Left ventricle myocardium superior (tissue), 1 donor: ENCODE measurements at regions not wholly inside any gene's neighbourhood (a gene's known extent, or its start where the extent isn't known, plus 50 kb on each side); places are given as distances from the start of the nearest gene placed in this dataset.
"Not testable (repeated sequence)": the region's sequence is repeated elsewhere in the genome, so short reads cannot be mapped to it uniquely, and the experiment has no call there.

Experiments used
- ATAC-seq: fragments of 200-7000 bp; cut with Tn5 transposase; one replicate; pipeline ENCODE4 v1.9.1; 2020; ENCODE audit warnings: mild to moderate bottlenecking, moderate library complexity
- DNase-seq: peaks from one replicate; pipeline ENCODE4 v3.0.0-alpha.2; 2020
- intact Hi-C: fragments of 100-400 bp; cut with micrococcal nuclease; formaldehyde crosslinking; loops from one replicate; pipeline ENCODE4 v1.11.0; 2022
- donor health status: DM: no; HTN: yes; CAD: no; lungs with severe emphysema.

DNA sequence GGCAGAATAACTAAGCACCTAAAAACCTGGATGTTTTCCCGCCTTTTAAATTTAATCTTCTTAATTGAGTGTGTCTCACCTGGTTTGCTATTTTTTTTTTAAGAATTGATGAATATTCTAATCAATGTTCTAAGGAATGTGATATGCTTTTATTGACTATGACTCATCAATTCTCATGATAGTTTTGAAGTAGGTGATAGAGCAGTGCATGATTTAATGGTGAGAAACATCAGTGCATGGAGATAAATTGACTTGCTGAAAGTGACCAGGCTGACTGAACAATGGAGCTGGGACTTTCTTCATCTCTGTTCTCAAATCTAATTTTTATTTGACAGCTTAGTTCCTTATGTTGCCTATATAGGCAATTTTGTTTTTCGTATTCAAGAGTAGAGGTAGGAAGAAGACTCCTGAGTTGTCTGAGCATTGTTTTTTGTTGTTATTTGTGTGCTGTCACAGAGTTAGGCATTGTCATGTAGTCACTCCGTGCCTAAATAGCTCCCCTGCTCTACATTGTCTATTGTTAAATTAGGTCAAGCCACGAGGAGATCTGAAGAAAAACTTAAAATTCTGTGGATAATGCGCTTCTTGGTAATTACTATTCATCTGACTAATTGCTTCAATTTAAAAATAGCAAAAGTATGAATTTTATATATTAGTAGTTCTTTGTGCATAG is 59.0 kb upstream of the NUTM2F start:
- intact Hi-C loops, DNase-seq, ATAC-seq: not testable (repeated sequence)

DNA sequence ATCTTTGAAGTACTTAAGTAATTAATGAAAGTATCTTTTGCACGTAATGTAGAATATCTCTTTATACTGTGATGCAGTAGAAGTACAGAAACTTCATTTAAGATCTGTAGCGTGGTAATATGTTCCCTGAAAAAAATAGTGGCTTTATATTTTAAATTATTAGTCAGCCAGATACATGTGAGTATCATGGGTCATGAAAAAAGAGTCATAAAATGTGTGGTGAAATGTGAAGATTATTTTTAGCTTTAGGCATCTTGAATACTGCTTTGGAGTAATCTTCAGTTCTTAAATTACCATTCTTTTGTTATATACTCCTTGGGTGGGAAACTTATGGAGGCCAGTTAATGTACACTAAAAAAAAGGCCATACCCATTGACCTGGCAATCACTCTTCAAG is 59.6 kb upstream of the NUTM2F start:
- DNase-seq, intact Hi-C loops, ATAC-seq: not testable (repeated sequence)

DNA sequence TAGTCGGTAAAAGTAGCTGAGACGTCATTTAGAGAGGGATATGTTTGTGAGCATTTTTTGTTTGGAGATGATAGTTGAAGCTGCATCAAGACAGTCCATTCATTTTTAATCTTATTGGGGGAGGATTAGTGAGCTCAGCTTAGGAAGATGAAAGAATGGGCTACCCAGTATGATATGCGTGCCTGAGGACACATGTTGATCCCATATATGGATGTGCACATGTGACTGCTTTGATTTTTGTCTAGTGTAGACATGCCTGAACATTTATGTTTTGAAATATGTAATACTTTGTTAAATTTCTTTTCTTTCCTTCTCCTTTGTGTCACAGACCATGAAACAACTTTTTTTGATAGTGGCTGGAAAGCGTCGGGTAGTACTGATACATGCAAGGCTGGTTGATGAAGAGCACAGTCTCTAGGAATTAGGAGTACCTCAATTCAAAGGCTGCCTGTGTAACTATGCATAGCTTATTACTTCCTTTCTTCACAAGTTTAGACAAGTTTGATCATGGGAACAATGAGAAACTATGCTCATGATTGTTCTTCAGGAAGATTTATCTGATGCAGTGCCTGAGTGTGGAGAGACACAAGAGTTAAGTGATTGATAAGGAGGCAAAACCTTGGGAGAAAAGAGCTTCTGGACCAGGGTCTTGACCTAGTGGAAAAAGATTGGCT is 62.1 kb upstream of the NUTM2F start:
- DNase-seq, intact Hi-C loops, ATAC-seq: not testable (repeated sequence)

DNA sequence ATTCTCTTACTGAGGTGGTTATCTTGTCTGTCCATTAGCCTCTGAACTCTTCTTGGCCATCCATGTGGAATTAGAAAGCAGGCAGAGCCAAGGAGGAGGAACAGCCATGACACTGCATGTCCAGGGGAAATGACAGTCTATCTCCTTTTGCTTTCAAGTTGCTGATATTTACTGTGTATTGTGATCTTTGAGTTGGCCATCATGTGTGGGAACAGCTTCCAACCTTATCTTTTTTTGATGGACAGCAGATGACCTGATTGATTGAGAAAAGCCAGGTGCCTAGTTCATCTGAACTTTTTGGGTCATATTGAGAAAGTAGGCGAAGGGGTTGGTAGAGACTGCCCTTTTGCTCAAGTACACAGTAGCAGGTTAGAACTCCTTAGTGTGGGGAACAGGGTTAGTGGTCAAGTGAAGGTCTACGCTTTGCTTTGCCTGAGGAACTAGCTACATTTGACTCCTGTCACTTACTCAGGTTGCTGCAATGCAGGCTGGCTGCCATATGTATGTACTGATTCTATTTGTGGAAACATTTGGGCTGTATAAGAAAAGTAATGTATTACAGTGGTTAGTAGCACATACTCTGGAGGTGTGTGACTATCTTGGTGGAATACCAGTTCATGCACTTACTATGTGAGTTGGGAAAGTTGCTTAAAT is 64.7 kb upstream of the NUTM2F start:
- DNase-seq, intact Hi-C loops: not testable (repeated sequence)
- ATAC-seq, result peak; percentile 57

DNA sequence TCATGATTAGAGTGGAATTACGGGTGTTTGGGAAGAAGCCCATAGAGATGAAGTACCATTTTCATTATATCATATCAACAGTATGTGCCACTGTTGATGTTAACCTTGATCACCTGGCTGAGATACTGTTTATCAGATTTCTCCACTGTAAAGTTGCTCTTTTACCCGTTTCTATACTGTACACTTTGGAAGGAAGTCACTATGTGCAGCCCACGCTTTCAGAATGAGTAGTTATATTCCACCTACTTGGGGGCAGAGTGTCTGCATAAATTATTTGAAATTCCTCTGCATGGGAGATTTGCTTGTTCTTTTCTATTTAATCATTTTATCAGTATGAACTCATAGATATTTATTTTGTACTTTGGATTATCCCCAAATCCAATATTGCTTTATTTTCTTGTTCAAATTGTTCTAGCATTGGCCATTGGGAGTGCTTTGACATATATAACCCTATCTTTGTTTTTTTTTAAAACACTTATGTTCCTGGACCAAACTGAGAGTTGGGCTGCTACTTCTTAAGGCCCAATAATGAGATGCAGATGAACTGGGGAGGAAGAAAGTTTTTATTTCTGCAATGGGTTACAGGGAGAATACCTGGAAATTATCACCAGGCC is 69.4 kb upstream of the NUTM2F start:
- intact Hi-C loops, ATAC-seq, DNase-seq: not testable (repeated sequence)

DNA sequence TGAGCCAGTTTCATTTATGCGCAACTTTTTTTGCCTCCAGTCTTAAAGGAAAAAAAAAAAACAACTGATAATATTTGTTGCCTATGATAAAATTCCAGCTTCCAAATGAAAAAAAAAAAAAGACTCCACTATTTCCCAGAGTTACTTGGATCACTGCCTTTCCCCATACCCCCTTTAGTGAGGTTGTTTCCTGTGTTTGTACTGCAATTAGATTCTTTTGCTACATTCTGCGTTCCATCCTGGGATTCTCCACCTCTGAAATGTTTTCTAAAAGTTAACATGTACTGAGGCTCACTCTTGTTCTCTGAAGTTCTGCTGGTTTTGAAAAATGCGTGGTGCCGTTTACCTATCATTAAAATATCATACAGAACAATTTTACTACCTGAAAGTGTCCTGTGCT is 72.0 kb upstream of the NUTM2F start:
- intact Hi-C loops, ATAC-seq, DNase-seq: not testable (repeated sequence)

DNA sequence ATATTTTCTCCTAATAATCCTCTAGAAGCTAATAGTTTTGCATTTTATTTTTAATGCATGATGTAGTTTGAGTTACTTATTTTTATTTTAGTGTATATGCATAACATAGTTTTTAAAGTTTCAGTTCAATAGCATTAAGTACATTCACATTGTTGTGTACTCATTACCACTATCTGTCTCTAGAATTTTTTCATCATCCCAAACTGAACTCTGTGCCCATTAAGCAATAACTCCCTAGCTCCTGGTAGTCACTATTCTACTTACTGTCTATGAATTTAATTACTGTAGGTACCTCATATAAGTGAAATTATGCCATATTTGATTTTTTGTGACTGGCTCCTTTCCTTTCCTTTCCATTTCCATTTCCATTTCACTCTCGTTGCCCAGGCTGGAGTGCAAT is 74.4 kb upstream of the NUTM2F start:
- ATAC-seq, DNase-seq, intact Hi-C loops: not testable (repeated sequence)

DNA sequence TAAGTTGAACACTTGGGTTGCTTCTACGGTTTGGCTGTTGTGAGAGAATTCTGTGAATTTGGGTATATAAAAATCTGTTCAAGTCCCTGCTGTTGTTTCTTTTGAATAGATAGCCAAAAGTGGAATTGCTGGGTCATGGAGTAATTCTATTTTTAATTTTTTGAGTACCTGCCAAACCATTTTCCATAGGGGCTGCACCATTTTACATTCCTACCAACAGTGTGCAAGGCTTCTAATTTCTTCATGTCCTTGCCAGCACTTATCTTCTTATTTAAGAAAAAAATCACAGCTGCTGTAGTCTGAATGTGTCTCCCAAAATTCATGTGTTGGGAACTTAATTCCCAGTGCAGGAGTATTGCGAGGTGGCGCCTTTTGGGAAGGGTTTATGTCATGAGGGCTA is 75.1 kb upstream of the NUTM2F start:
- intact Hi-C loops, DNase-seq: not testable (repeated sequence)
- peak; percentile 78 for ATAC-seq

DNA sequence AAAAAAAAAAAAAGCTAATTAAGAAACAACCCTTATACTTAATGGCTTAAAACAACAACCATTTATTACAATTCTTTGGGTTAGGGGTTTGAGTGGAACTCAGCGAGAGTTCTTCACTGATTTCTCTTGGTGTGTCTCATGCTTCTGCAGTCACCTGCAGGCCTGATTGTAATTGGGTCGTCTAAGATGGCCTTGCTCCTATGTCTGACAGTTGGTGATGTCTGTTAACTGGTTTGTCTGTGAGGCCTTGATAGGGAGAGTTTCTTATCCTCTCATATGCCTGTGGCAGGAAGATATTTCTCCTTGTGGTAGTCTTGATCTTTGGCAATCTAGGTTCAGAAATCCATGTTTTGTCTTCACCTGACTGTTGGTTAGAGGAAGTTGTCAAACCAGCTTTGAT is 85.2 kb upstream of the NUTM2F start:
- ATAC-seq, DNase-seq, intact Hi-C loops: not testable (repeated sequence)

DNA sequence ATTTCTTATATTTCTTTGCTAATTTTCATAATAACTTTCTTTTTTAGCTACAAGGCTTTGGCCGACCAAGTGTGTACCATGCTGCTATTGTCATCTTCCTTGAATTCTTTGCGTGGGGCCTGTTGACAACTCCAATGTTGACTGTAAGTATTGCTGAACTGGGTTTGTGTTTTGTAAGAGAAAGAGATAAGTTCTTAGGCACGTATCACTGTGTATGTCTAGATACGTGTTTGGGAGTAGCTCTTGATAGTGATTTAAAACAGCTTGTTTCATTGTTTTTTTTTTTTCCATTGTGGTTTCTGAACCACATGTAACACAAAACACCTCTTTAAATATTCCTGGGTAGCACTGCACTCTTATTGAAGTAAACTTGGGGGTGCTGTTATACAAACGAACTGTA is 86.7 kb upstream of the NUTM2F start:
- DNase-seq, intact Hi-C loops: not testable (repeated sequence)

DNA sequence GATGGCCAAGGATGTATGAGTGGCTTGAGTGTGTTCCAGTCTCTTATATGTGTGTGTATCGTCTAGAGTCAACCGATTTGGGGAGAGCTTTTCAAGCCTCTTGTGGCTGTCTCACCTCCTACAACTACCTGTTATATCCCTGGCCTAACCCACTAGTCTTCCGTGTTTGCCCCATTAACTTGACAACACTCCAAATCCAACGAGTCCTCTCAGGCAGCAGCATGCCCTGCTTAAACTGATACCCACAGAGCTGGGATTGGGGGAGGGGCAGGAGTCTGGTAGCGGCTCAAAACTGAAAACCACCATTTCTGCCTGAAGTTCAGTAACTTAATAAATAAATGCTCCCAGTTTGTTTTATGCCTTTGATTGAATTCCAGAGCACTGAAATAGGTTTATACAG is 91.7 kb upstream of the NUTM2F start:
- ATAC-seq, intact Hi-C loops, DNase-seq: not testable (repeated sequence)

More for the DNA sequence above, 86.7 kb upstream of the NUTM2F start:
- not testable (repeated sequence) for ATAC-seq

DNA sequence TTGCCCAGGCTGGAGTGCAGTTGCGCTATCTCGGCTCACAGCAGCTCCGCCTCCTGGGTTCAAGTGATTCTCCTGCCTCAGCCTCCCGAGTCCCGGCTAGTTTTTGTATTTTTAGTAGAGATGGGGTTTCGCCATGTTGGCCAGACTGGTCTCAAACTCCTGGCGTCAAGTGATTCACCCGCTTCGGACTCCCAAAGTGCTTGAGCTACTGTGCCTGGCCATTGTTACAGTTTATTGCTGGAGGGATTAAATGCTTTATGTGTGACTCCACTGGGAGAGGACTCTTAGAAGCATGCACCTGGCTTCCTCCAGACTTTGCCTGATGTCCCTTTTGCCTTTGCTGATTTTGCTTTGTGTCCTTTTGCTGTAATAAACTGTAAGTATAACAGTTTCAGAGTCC is 93.5 kb upstream of the NUTM2F start:
- DNase-seq, ATAC-seq, intact Hi-C loops: not testable (repeated sequence)

DNA sequence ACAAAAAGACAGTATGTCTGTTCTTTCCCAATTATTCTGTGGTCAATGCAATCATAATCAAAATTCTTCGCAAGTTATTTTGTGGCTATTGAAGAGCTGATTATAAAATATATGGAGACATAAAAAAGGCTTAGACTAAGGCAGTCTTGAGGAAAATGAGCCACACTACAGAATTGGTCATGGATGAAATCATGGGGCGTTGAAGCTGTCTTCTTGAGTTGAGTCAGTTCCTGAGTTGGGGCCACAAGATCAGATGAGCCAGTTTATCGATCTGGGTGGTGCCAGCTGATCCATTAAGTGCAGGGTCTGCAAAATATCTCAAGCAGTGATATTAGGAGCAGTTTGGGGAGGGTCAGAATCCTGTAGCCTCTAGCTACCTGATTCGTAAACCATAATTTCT is 96.9 kb upstream of the NUTM2F start:
- ATAC-seq, intact Hi-C loops, DNase-seq: not testable (repeated sequence)

DNA sequence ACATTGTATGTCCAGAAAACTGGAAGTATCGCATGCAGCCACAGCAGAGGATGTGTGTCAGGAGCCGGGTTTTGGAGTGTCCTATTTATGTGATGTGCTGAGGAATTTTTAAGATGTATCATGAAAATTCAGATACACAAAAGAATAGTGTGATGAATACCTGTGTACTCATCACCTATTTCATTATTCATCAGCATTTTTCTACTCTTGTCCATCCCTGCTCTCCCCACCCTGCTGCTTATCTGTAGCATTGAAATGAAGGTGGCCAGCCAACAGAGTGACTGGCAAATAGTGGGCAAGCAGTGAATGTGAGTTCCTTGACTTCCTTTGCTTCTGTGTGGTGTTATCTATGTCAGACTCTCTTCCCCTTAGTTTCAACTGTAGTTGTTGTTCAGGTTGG is 108.7 kb upstream of the NUTM2F start:
- intact Hi-C loops, DNase-seq, ATAC-seq: not testable (repeated sequence)

DNA sequence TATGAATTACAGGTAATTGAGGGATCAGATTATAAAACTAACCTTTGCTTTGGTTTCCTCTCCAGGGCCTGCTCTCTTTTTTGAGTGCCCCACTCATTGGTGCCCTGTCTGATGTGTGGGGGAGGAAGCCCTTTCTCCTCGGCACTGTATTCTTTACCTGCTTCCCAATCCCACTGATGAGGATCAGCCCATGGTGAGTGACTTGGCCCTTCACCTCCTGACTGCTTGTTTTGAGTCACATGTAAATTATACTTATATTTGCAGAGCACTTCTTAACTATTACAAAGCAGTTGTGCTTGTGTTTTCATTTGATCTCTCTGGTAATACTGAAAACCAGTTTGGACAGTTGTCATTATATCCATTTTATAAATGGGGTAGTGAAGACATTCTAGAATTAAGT is 109.9 kb upstream of the NUTM2F start:
- ATAC-seq, intact Hi-C loops, DNase-seq: not testable (repeated sequence)

DNA sequence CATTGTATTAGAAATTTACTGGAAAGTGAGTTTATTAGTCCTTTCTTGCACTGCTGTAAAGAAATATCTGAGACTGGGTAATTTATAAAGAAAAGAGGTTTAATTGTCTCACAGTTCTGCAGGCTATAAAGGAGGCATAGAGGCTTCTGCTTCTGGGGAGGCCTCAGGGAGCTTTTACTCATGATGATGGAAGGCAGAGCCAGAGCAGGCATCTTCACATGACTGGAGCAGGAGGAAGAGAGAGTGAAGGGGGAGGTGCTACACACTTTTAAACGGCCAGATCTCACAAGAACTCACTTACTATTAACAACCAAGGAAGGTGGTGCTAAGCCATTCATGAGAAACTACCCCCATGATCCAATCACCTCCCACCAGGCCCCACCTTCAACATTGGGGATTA is 112.7 kb upstream of the NUTM2F start:
- intact Hi-C loops, DNase-seq, ATAC-seq: not testable (repeated sequence)

DNA sequence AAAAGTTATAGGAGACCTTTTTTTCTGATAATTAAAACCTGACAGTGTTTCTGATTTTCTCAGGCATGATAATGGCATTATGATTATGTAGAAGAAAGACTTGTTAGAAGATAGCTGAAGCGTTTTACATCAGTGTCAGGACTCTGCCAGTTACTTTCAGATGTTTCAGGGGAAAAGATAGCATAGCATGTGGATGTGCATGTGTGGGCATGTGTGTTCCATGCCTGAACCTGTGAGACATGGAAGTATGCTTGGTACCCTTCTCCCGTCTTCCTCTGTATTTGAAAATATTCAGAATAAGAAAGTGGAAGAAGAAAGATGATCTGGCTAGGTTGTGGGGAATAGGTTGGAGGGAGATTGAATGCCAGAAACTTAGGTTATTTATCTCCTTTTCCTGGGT is 113.1 kb upstream of the PCAT7 start:
- intact Hi-C loops, result no loop called here
- no peak for DNase-seq

DNA sequence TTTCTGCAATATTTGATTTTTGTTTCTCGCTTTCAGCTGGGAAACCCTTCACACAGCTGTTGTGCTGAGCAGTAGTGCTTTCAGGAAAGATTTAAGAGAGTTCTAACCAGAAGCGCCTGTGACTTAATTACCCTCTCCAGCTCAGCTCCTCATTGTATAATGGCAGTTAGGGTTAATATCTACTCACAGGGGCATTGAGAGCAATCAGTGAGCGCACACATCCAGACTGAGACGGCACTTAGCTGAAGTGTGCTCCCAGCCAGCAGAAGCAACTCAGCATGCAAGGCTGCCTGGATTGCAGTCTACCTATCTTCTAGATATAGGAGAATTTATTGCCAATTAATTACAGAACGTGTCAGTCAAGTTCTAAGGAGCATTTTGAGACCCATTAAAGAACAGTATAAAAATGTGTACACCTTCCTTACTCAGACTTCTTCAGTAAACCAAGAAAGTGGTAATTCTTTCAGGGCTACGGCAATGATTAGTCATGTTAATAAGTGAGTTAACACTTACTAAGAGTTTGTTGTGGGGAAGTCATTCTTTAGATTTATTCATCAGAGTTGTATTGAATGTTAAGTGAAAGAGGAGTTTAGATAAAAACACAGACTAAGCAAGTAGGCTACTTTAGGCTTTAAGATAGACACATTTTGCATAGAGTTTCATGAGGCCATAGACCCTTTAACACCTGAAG is 111.7 kb upstream of the PCAT7 start:
- ATAC-seq (no peak), DNase-seq (no peak)
- intact Hi-C loops, result no loop called here

More for the DNA sequence above, 113.1 kb upstream of the PCAT7 start:
- no peak for ATAC-seq

DNA sequence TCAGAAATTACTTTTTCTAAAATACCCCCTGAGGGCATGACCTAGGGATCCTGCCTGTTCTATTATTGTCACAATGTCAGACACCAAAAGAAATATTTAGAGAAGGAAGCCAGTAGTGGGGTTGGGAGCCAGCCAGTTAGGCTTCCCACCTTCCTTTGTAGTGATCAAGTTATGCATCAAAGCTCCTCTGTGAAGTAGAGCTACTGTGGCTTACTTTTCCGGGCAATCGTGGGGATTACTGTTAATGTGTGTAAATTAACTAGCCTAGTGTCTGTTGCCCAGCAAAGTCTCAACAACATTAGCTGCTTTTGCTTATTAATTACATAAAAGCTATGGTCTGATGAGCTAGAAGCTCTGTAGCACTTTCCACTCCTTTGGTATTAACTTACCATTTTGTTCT is 109.0 kb upstream of the PCAT7 start:
- intact Hi-C loops, result no loop called here
- ATAC-seq (no peak), DNase-seq (no peak)
